Heart right ventricle (tissue), 16 donors: ENCODE measurements at regions not wholly inside any gene's neighbourhood (a gene's known extent, or its start where the extent isn't known, plus 50 kb on each side); places are given as distances from the start of the nearest gene placed in this dataset.

ENCODE experiments used
- ATAC-seq, 8 donors: fragments of 200-7000 bp; cut with Tn5 transposase; one replicate each; pipeline ENCODE4 v1.9.1; 2020; ENCODE audit warnings: mild to moderate bottlenecking in 8 of 8, moderate library complexity in 8 of 8, moderate number of reproducible peaks in 1 of 8
- DNase-seq, 2 donors: peaks; one replicate each; pipeline ENCODE4 v3.0.0-alpha.2; 2020
- H3K27ac ChIP-seq, 10 donors: fragments of 200-600 bp; sonication (generic) in 2 of 10; one replicate each; pipeline versions ENCODE4 v1.5.0 to v1.8.0; 2020 to 2022; ENCODE audit warnings: mild to moderate bottlenecking in 3 of 10
- H3K27me3 ChIP-seq, 7 donors: fragments of 200-600 bp; one replicate each; pipeline ENCODE4 v1.8.0; 2021 to 2022; ENCODE audit warnings: mild to moderate bottlenecking in 2 of 7
- H3K36me3 ChIP-seq, 9 donors: fragments of 200-600 bp; sonication (generic) in 1 of 9; one replicate each; pipeline versions ENCODE4 v1.5.0 to v1.8.0; 2020 to 2022; ENCODE audit warnings: mild to moderate bottlenecking in 2 of 9
- H3K4me1 ChIP-seq, 9 donors: fragments of 200-600 bp; sonication (generic) in 1 of 9; one replicate each; pipeline versions ENCODE4 v1.5.0 to v1.8.0; 2020 to 2022; ENCODE audit warnings: mild to moderate bottlenecking in 4 of 9
- H3K4me3 ChIP-seq, 10 donors: fragments of 200-600 bp; sonication (generic) in 2 of 10; one replicate each; pipeline versions ENCODE4 v1.5.0 to v1.8.0; 2020 to 2022; ENCODE audit warnings: mild to moderate bottlenecking in 7 of 10, moderate library complexity in 2 of 10
- H3K9me3 ChIP-seq, 11 donors: fragments of 200-600 bp in 10 of 11; sonication (generic) in 2 of 11; one replicate each; pipeline versions ENCODE4 v1.5.0 to v1.8.0; 2013 to 2022; ENCODE audit warnings: mild to moderate bottlenecking in 2 of 11, control low read depth in 1 of 11, moderate library complexity in 1 of 11
- WGBS, 2 donors: extraction: QIAGEN DNeasy Blood & Tissue Kit; methylation state at CpG; one replicate each; pipeline ENCODE4 v1.1.7; 2013; ENCODE audit warnings: inconsistent platforms in 1 of 2; 5-methylcytosine and 5-hydroxymethylcytosine counted together
- intact Hi-C, 10 donors: fragments of 100-400 bp; cut with DNase I; formaldehyde crosslinking; loops; one replicate each; pipeline versions ENCODE4 v1.11.1 to v1.14.2; 2022
- TF ChIP-seq, protein P1 (sequence below), 9 donors: fragments of 200-600 bp; sonication (generic) in 2 of 9; IDR thresholded peaks; one replicate each; pipeline versions ENCODE4 v1.5.0 to v1.8.0; 2021 to 2022; ENCODE audit warnings: antibody characterized with exemption in 9 of 9, mild to moderate bottlenecking in 5 of 9, moderate library complexity in 1 of 9
- donor health status: Arrhythmogenic right ventricular cardiomyopathy.
- donor health status: ischemic (EF 13 %, LVEDD 7.1; RV severe dilation, severe dysfunction).
- donor health status: healthy with polysubstance abuse.
- donor health status: DM: no; HTN: yes; CAD: no.
- donor health status: DM: no; HTN: no; CAD: no.
- donor health status: ischemic (EF 25% LVEDD 6.9; RV normal size, moderate dysfunction).
- donor health status: ischemic (EF 25% LVEDD 5.7; RV mildly dilated, moderate dysfunction).
- donor health status: healthy.
- donor health status: DM: yes; HTN: yes; CAD: no.
- donor health status: Ischemic cardiomyopathy.
- donor health status: ischemic (EF 35%, LVEDD 5.7; RV mildly dilated, moderate dysfunction).
- donor health status: nonischemic (EF 11% LVEDD 7.7; RV severe dilation, severe dysfunction).
- donor health status: DM: yes; HTN: yes; CAD: no.
- donor health status: PGD.
- donor health status: ischemic (EF 29% LVEDD 5.4; RV normal size, mild dysfunction).
- donor health status: nonischemic (EF 23%, LVEDD 6.1; RV moderate dilation, normal function).

- Histone ChIP-seq H3K36me3 (no peaks in the 10 kb centered on the region), H3K27me3 (peaks cover 0 to 11% (median 4%) of the 10 kb centered on the region in 7 donors), H3K4me3 (no peak overlapping the region), H3K27ac (no peak overlapping the region), H3K4me1 (peaks cover 0 to 3% (median 0%) of the 10 kb centered on the region in 9 donors), H3K9me3 (no peaks in the 10 kb centered on the region)
- TF ChIP-seq, protein P1, sequence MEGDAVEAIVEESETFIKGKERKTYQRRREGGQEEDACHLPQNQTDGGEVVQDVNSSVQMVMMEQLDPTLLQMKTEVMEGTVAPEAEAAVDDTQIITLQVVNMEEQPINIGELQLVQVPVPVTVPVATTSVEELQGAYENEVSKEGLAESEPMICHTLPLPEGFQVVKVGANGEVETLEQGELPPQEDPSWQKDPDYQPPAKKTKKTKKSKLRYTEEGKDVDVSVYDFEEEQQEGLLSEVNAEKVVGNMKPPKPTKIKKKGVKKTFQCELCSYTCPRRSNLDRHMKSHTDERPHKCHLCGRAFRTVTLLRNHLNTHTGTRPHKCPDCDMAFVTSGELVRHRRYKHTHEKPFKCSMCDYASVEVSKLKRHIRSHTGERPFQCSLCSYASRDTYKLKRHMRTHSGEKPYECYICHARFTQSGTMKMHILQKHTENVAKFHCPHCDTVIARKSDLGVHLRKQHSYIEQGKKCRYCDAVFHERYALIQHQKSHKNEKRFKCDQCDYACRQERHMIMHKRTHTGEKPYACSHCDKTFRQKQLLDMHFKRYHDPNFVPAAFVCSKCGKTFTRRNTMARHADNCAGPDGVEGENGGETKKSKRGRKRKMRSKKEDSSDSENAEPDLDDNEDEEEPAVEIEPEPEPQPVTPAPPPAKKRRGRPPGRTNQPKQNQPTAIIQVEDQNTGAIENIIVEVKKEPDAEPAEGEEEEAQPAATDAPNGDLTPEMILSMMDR (IDR thresholded peaks at IDR 0.05): no peak
- no peak for DNase-seq
- intact Hi-C loops: no loop called here
- ATAC-seq: no peak
- WGBS, 2 donors: 94 to 95% methylated on average over 17 of the region's 17 CpGs
These were observed 115.3 kb upstream of the KIRREL3 start for GRCh38 chr11:127115844-127116243.

GRCh38 chr11:127114035-127114434 is 113.5 kb upstream of the KIRREL3 start:
- ATAC-seq (no peak), DNase-seq (no peak)
- Histone ChIP-seq H3K4me1 (peaks cover 0 to 12% (median 0%) of the 10 kb centered on the region in 9 donors), H3K36me3 (no peaks in the 10 kb centered on the region), H3K27me3 (peaks cover 0 to 11% (median 4%) of the 10 kb centered on the region in 7 donors), H3K4me3 (no peak overlapping the region), H3K27ac (no peak overlapping the region), H3K9me3 (no peaks in the 10 kb centered on the region)
- intact Hi-C loops: no loop called here
- 55% methylated on average over 5 of the region's 5 CpGs for WGBS, 2 donors
- TF ChIP-seq, protein P1 (IDR thresholded peaks at IDR 0.05): no peak

- Histone ChIP-seq H3K9me3 (no peaks in the 10 kb centered on the region), H3K4me1 (peaks cover 0 to 12% (median 0%) of the 10 kb centered on the region in 9 donors), H3K4me3 (no peak overlapping the region), H3K36me3 (no peaks in the 10 kb centered on the region), H3K27ac (peak overlapping the region in 1 of 10 donors; percentile 10), H3K27me3 (peaks cover 0 to 18% (median 4%) of the 10 kb centered on the region in 7 donors)
- intact Hi-C loops: no loop called here
- WGBS, 2 donors: 18 to 22% methylated on average over 6 of the region's 6 CpGs
- TF ChIP-seq, protein P1 (IDR thresholded peaks at IDR 0.05): no peak
- no peak for DNase-seq
- no peak for ATAC-seq
These were observed 110.0 kb upstream of the KIRREL3 start for GRCh38 chr11:127110542-127110941.

DNA sequence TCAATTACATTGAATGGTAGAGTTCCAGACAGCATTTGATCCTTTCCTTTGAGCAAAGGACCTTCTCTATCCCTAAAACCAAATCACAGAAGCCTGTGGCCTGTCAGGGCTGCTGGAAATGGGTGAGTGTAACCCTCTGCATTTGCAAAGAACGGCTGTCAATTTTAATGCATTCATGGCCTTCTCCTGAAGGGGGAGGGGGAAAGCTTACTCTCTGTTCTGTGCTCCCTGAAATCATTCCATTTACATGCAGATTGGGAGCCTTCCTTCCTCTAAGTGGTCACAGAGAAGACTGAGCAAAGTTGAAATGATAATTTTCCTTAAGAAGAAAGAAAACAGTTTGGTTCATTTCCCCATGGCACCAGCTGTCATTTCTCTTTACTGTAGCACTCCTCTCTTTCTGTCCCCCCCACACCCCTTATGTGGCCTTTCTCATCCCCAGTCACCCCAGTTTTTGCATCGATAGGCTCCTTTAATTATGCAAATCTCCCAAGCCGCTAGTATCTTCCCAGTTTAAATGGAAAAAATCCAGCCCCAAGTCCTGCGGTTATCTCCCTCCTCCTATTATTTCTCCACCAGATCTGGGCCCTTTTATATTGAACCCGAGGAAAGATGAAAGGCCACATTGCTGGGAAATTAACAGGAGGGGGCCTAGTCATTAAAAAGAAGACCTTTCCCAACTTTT is 109.4 kb upstream of the KIRREL3 start:
- H3K9me3 ChIP-seq: no peaks in the 10 kb centered on the region
- no peaks in the 10 kb centered on the region for H3K36me3 ChIP-seq
- DNase-seq (no peak), ATAC-seq (no peak)
- no peak overlapping the region for H3K4me3 ChIP-seq
- peaks cover 0 to 19% (median 4%) of the 10 kb centered on the region in 7 donors for H3K27me3 ChIP-seq
- H3K27ac ChIP-seq: peak overlapping the region in 1 of 10 donors; percentile 10
- peaks cover 0 to 12% (median 0%) of the 10 kb centered on the region in 9 donors for H3K4me1 ChIP-seq
- WGBS, 2 donors: 41% methylated on average over 5 of the region's 5 CpGs
- TF ChIP-seq, protein P1 (IDR thresholded peaks at IDR 0.05): no peak
- intact Hi-C loops: no loop called here
